Vagina (tissue), 2 donors: ENCODE measurements at regions not wholly inside any gene's neighbourhood (a gene's known extent, or its start where the extent isn't known, plus 50 kb on each side); places are given as distances from the start of the nearest gene placed in this dataset.

Experiments used
- POLR2A ChIP-seq, 2 donors: fragments of 450-650 bp; IDR thresholded peaks; one replicate each; pipeline ENCODE4 v1.6.1; 2017; ENCODE audit warnings: antibody characterized with exemption in 2 of 2, mild to moderate bottlenecking in 2 of 2, moderate library complexity in 2 of 2
- POLR2AphosphoS5 ChIP-seq, 2 donors: sonication (generic); formaldehyde crosslinking; IDR thresholded peaks; one replicate each; pipeline ENCODE4 v1.9.0; 2017; ENCODE audit warnings: antibody characterized with exemption in 2 of 2, mild to moderate bottlenecking in 2 of 2, low read depth in 1 of 2; ENCODE audit not compliant: insufficient read depth in 1 of 2
- TF ChIP-seq, protein P1 (sequence below), 3 experiments: fragments of 450-650 bp in 2 of 3; fragments of 200-600 bp in 1 of 3; sonication (generic) in 1 of 3; IDR thresholded peaks; one replicate each; pipeline ENCODE4 v1.5.1; 2017 to 2019; ENCODE audit warnings: antibody characterized with exemption in 3 of 3, mild to moderate bottlenecking in 2 of 3, moderate library complexity in 2 of 3

- TF ChIP-seq POLR2AphosphoS5 (IDR thresholded peaks at IDR 0.05; ENCODE audit: insufficient read depth in 1 of 2, low read depth in 1 of 2) = no peak
- TF ChIP-seq, protein P1, sequence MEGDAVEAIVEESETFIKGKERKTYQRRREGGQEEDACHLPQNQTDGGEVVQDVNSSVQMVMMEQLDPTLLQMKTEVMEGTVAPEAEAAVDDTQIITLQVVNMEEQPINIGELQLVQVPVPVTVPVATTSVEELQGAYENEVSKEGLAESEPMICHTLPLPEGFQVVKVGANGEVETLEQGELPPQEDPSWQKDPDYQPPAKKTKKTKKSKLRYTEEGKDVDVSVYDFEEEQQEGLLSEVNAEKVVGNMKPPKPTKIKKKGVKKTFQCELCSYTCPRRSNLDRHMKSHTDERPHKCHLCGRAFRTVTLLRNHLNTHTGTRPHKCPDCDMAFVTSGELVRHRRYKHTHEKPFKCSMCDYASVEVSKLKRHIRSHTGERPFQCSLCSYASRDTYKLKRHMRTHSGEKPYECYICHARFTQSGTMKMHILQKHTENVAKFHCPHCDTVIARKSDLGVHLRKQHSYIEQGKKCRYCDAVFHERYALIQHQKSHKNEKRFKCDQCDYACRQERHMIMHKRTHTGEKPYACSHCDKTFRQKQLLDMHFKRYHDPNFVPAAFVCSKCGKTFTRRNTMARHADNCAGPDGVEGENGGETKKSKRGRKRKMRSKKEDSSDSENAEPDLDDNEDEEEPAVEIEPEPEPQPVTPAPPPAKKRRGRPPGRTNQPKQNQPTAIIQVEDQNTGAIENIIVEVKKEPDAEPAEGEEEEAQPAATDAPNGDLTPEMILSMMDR (IDR thresholded peaks at IDR 0.05) = no peak
- TF ChIP-seq POLR2A (IDR thresholded peaks at IDR 0.05) = no peak
These were observed 299.3 kb upstream of the HS3ST1 start for GRCh38 chr4:11727903-11728564.
